Neuron (in vitro differentiated cells): ENCODE measurements at regions not wholly inside any gene's neighbourhood (a gene's known extent, or its start where the extent isn't known, plus 50 kb on each side); places are given as distances from the start of the nearest gene placed in this dataset.

Source experiments
- H2AFZ ChIP-seq: one replicate; pipeline ENCODE4 v1.6.1; 2013; ENCODE audit warnings: low read depth, mild to moderate bottlenecking, inconsistent platforms, low read length, moderate library complexity
- H3K27me3 ChIP-seq: one replicate; pipeline ENCODE4 v1.6.1; 2013; ENCODE audit warnings: low read length; ENCODE audit not compliant: insufficient read depth
- H3K36me3 ChIP-seq: one replicate; pipeline ENCODE4 v1.6.1; 2013; ENCODE audit warnings: low read length; ENCODE audit not compliant: insufficient read depth
- H3K4me1 ChIP-seq: one replicate; pipeline ENCODE4 v1.6.1; 2013; ENCODE audit warnings: low read length; ENCODE audit not compliant: insufficient read depth
- H3K4me3 ChIP-seq: 2 replicates; pipeline ENCODE4 v1.5.1; 2013; ENCODE audit warnings: mild to moderate bottlenecking, low read length, moderate library complexity
- H3K9me3 ChIP-seq: one replicate; pipeline ENCODE4 v1.6.1; 2013; ENCODE audit warnings: low read length

DNA sequence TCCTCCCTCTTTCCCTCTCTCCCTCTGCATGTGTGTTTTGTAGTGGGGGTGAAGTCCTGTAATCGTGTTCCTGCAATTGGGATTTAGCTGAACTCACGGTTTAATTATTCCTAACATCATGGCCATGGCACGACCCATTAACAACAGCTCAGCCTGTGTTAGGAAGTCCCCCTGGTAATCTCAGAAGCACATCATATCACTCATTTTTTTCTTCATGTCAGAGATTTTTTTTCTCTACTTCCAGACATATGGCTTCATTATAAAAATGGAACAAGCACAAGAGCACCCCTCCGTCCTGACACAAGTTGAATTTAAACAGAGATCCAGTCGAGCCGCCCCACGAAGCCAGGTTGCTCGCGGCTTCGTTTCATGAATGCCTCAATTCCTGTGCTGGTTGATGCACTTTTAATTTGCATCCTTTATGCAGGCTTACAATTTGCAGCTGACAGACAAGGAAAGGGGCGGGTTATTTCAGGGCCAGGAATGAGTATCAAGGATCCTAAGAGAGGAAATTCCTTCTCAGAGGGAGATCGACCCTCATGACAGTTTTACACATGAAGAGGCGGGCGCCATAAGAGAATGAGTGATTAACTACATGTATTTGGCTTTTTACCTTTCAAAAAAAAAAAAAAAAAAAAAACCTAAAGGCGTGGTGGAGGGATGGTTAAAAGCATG, 192.9 kb downstream of the MAF start:
- H2AFZ ChIP-seq, result no peak overlapping the region
- H3K36me3 ChIP-seq, result no peaks in the 10 kb centered on the region
- H3K4me3 ChIP-seq, result no peak overlapping the region
- no peaks in the 10 kb centered on the region for H3K27me3 ChIP-seq
- H3K4me1 ChIP-seq, result peaks cover 8% of the 10 kb centered on the region
- H3K9me3 ChIP-seq, result no peaks in the 10 kb centered on the region

DNA sequence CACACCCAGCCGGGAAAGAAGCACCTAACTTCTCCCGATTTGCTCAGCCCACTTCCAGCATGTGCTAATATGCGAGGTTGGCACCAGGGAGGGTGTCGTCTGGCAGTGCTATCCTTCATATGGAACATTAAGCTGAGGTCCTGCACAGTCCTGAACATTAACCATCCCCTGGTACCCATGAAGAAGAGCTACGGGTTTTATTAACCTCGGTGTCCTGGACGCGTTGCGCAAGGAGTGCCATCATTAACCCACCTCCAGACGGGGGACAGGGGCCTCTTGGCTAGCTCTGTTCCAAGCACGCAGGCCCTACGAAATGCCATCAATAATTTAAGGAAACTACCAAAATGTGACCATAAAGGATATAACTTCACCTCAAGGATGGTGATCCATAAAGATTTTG, 193.5 kb downstream of the MAF start:
- H2AFZ ChIP-seq, result no peak overlapping the region

DNA sequence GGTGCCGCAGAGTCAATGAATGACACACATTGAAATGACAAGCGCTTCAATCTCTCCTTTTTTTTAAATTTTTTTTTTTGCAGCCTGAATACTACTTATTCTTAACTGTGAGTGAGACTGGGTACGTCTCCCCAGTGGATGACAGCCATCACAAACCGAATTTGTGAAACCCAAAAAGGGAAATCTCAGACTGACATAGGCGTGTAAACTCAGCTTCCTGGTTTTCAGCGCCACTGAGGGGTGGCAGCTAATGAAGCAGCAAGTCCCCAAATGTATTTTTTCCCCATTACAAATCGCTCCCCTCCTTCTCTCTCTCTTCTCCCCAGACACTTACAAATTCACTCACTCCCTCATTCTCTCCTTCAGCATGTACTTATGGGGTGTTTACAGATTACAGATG, 196.0 kb downstream of the MAF start:
- Histone ChIP-seq H3K36me3 (no peaks in the 10 kb centered on the region), H3K9me3 (no peaks in the 10 kb centered on the region), H3K4me3 (no peak overlapping the region), H2AFZ (no peak overlapping the region), H3K27me3 (no peaks in the 10 kb centered on the region), H3K4me1 (peaks cover 8% of the 10 kb centered on the region)

More for the DNA sequence above, 193.5 kb downstream of the MAF start:
- Histone ChIP-seq H3K9me3 (no peaks in the 10 kb centered on the region), H3K36me3 (no peaks in the 10 kb centered on the region), H3K4me3 (no peak overlapping the region), H3K27me3 (no peaks in the 10 kb centered on the region), H3K4me1 (peaks cover 8% of the 10 kb centered on the region)

DNA sequence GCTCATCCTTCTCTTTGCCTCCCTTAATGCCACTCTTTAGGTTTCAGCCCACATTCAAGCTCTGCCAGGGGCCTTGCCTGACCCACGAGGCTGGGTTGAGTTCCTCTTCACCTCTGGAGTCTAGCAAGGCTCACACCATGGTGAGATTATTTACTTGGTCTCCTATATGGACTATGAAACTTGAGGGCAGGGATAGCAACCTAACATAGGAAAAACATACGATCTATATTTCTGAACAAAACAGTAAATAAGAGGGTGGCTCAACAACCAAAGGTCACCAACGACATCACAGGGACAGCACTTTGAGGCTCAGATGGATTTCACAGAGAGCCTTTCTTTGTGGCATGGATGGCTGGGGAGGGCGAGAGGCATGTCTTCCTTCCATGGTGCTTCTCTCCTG, 197.0 kb downstream of the MAF start:
- Histone ChIP-seq H3K27me3 (no peaks in the 10 kb centered on the region), H3K4me3 (no peak overlapping the region), H3K36me3 (no peaks in the 10 kb centered on the region), H3K4me1 (peaks cover 8% of the 10 kb centered on the region), H2AFZ (no peak overlapping the region), H3K9me3 (no peaks in the 10 kb centered on the region)

DNA sequence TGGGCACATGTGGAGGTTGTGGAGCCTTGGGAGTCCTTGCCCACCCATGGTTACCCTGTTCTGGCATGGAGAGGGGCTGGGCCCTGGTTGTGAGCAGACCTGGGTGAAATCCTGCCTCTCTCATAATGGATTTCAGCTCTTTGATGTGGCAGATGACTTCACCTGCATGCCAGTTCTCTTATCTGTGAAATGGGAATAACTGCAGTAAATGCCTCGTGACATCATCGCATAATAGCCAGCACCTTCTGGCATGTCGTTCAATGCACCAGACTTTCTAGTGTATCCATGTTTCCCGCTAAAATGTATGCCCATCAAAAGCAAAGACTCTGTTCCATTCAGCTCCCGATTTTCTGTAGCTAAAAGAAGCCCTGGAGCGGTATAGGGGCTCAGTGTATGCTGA, 197.6 kb downstream of the MAF start:
- Histone ChIP-seq H3K9me3 (no peaks in the 10 kb centered on the region), H3K4me3 (no peak overlapping the region), H2AFZ (no peak overlapping the region), H3K4me1 (peaks cover 7% of the 10 kb centered on the region), H3K36me3 (no peaks in the 10 kb centered on the region), H3K27me3 (no peaks in the 10 kb centered on the region)

DNA sequence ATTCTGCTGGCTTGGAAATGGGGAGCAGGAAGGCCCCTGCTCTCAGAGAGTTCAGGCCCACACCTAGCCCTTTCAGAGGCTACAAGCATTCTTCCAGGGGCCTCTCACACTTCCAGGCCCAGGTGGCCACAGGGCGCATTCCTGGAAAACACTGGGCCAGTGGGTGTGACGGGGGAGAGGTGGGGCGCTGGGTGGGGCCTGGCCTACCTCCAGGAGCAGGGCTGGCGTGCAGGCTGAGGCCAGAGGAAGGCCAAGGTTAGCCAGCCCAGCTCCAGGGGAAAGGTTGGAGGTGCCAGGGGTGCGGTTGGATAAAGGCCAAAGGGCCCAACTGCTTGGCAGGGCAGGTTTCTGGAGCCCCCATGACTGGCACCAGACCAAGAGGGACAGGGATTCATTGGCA, 198.2 kb downstream of the MAF start:
- no peaks in the 10 kb centered on the region for H3K9me3 ChIP-seq
- peaks cover 1% of the 10 kb centered on the region for H3K4me1 ChIP-seq
- H3K4me3 ChIP-seq, result no peak overlapping the region
- no peaks in the 10 kb centered on the region for H3K36me3 ChIP-seq
- no peak overlapping the region for H2AFZ ChIP-seq
- H3K27me3 ChIP-seq, result no peaks in the 10 kb centered on the region

DNA sequence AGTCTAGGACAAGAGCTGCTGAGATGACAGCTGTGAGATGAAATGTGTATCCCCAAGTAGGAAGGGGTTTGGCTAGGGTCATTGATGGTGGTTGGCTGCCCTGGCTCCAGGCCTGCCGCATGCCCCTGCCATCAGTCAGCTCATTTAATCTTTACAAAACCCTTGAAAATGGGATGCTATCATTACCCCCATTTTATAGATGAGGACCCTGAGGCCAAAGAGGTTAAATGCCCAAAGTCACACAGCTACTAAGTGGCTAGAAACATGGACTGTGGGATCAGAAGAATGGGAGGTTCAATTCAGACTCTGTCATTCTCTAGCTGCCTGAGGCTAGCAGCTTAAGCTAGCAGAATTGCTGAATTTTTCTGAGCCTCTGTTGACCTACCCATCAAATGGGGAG, 198.8 kb downstream of the MAF start:
- H3K4me1 ChIP-seq, result no peaks in the 10 kb centered on the region
- no peak overlapping the region for H3K4me3 ChIP-seq
- no peak overlapping the region for H2AFZ ChIP-seq
- H3K27me3 ChIP-seq, result no peaks in the 10 kb centered on the region
- no peaks in the 10 kb centered on the region for H3K36me3 ChIP-seq
- no peaks in the 10 kb centered on the region for H3K9me3 ChIP-seq

DNA sequence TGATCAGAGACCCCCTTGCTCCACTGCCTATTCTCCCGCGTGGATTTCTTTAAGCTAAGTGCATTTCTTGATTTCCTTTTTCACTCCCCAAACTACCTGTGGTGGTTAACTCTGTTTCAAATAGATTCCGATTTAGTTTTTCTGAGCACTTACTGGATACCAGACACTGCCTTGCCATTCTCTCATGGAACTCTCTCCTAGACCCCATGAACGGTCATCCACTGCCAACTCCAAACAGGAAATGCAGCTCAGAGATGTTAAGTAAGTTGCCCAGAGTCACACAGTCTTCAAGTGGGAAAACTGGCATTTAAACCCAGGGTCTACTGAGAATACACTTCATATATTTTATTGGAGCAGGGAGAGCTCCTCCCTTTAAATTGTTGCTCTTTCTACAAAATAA, 199.4 kb downstream of the MAF start:
- Histone ChIP-seq H3K9me3 (no peaks in the 10 kb centered on the region), H3K27me3 (no peaks in the 10 kb centered on the region), H3K36me3 (no peaks in the 10 kb centered on the region), H3K4me3 (no peak overlapping the region), H2AFZ (no peak overlapping the region), H3K4me1 (no peaks in the 10 kb centered on the region)

DNA sequence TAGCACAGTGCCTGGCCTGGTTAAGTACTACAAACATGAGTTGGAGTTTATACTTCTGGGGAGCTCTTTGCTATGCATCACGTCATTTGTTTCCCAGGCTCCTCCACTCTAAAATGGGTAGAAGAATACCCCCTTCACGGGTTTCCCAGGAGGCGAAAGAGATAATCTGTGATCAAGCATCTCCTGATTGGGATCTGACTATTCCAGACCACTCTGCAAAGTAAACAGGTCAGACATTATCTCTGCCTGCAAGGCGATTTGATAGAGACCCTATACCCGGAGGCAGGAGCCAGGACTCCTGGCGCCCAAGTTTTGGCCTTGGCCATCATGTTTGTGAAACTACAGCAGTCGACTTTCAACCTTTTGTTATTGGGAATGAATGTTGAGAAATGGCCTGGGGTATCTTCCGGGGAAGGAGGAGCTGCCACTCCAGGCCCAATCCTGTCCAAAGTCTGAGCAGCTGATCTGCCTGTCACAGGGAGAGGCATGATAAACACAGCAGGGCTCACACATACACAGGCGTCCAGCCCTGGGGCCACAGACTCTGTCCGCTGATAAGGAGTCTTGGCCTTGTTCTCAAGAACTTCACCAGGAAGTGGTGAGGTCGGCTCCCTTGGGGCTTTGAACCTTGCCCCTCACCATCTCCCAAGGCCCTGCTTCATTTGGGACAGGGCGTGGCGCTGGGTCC, 199.9 kb downstream of the MAF start:
- Histone ChIP-seq H2AFZ (no peak overlapping the region), H3K4me3 (no peak overlapping the region), H3K36me3 (no peaks in the 10 kb centered on the region), H3K9me3 (no peaks in the 10 kb centered on the region), H3K27me3 (no peaks in the 10 kb centered on the region), H3K4me1 (no peaks in the 10 kb centered on the region)

DNA sequence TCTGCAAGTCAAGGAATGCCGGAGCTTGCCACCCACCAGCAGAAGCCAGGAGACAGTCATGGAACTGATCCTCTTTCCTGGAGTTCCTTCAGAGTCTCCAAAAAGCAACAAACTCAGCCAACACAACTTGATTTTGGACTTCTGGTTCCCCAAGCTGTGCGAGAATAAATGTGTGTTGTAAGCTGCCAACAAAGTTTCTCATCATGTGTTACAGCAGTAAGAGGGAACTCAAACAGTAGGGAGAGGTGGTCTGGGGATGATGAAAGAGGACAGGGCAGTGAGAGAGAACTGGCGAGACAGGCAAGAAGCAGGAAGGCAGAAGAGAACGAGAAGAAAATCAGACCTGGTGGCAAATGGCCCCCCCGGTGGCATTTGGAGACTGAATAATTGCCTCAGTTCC, 204.9 kb downstream of the MAF start:
- no peak overlapping the region for H3K4me3 ChIP-seq
- H3K4me1 ChIP-seq, result no peaks in the 10 kb centered on the region
- no peaks in the 10 kb centered on the region for H3K27me3 ChIP-seq
- H3K36me3 ChIP-seq, result no peaks in the 10 kb centered on the region
- peaks cover 2% of the 10 kb centered on the region for H3K9me3 ChIP-seq
- H2AFZ ChIP-seq, result no peak overlapping the region

DNA sequence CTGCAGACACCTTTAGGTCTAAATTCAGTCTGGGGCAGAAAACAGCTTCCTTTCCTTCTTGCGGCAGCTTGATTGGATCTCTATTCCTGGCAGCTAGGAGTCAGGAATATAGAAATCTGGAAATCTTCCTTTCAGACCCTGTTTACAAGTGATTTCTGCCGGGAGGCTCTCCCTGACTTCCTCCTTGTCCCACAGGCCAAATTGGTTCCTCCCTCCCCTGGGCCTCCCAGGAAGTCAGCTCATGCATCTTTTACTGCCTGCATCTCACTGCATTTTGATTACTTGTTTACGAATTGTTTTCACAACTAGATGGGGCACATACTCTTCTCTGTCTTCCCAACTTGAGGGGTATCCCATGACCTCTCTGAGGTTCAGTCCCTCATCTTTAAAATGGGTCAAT, 206.3 kb downstream of the MAF start:
- H2AFZ ChIP-seq, result no peak overlapping the region
- H3K27me3 ChIP-seq, result no peaks in the 10 kb centered on the region
- no peaks in the 10 kb centered on the region for H3K4me1 ChIP-seq
- H3K9me3 ChIP-seq, result peaks cover 2% of the 10 kb centered on the region
- H3K36me3 ChIP-seq, result no peaks in the 10 kb centered on the region
- no peak overlapping the region for H3K4me3 ChIP-seq

DNA sequence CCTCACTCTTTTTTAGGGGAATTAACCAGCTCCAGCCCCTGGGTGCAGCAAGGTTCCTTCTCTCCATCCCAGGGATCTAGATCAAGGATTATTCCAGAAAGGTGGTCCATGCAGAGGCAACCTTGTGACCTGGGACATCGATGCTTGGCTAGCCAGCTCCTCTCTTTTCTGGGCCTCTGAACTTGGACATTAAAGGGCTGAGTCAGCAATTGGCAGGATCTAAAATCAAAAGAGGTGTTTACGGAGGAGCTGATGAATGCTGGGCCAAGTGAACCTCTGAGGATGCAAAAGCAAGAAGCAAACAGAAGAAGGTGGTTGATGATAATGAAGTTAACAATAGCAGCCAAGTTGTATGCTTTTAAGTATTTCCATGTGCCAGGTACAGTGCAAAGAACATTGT, 207.0 kb downstream of the MAF start:
- H3K4me3 ChIP-seq, result no peak overlapping the region
- H2AFZ ChIP-seq, result no peak overlapping the region
- H3K9me3 ChIP-seq, result peaks cover 2% of the 10 kb centered on the region
- H3K27me3 ChIP-seq, result no peaks in the 10 kb centered on the region
- no peaks in the 10 kb centered on the region for H3K4me1 ChIP-seq
- H3K36me3 ChIP-seq, result no peaks in the 10 kb centered on the region

DNA sequence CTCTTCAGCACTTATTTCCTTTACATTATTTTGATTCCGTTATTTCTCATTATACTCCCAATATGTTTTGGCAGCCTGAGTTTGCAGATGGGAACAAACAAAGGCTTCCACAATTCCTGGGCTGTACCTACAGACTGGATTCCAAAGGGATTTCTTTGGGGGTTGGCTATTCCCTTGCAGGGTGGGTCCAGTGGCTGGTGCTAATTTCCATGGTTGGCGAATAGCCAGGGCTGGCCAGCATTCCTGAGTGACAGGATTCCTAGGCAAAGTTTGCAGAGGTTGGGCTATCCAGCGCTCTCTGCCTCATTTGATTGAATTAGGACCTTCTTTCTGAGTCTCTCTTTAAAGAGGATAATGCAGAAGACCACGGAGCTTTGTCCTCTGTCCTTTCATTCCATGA, 207.4 kb downstream of the MAF start:
- H3K4me3 ChIP-seq, result no peak overlapping the region
- H2AFZ ChIP-seq, result no peak overlapping the region
- no peaks in the 10 kb centered on the region for H3K4me1 ChIP-seq
- no peaks in the 10 kb centered on the region for H3K27me3 ChIP-seq
- H3K9me3 ChIP-seq, result peaks cover 2% of the 10 kb centered on the region
- no peaks in the 10 kb centered on the region for H3K36me3 ChIP-seq

DNA sequence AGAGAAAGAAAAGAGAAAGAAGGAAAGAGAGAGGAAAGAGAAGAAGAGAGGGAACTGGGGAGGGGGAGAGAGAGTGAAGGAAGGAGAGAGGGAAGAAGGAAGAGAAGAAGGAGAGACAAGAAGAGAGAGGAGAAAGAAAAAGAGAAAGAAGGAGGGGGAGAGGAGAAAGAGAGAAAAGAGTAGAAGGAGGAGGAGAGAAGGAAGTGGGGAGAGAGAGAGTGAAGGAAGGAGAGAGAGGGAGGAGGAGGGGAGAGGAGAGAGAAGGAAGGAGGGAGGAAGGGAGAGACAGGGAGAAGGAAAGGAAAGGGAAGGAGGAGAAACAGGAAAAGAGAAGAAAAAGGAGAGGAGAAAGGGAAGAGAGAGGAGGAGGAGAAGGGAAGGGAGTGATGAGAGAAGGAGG, 208.5 kb downstream of the MAF start:
- H3K4me3 ChIP-seq, result no peak overlapping the region
- no peaks in the 10 kb centered on the region for H3K36me3 ChIP-seq
- no peaks in the 10 kb centered on the region for H3K27me3 ChIP-seq
- H3K4me1 ChIP-seq, result no peaks in the 10 kb centered on the region
- H3K9me3 ChIP-seq, result peaks cover 2% of the 10 kb centered on the region
- H2AFZ ChIP-seq, result no peak overlapping the region
